ENCODE measurements at regions not wholly inside any gene's neighbourhood (a gene's known extent, or its start where the extent isn't known, plus 50 kb on each side); places are given as distances from the start of the nearest gene placed in this dataset.

GRCh38 chr12:93174048-93174447 lies 203.7 kb upstream of the NUDT4 start:
- TF ChIP-seq ZBTB1 (tag by site-specific recombination; IDR thresholded peaks at IDR 0.05) (no peak), CTCF (tag by site-specific recombination; IDR thresholded peaks at IDR 0.05) (no peak), ZXDB (tag by site-specific recombination; IDR thresholded peaks at IDR 0.05) (no peak), ZNF791 (tag by site-specific recombination; IDR thresholded peaks at IDR 0.05) (no peak), ZBTB20 (tag by site-specific recombination; IDR thresholded peaks at IDR 0.05) (no peak), ZNF473 (tag by site-specific recombination; IDR thresholded peaks at IDR 0.05) (no peak), ZNF324 (tag by site-specific recombination; IDR thresholded peaks at IDR 0.05) (no peak), ZNF580 (tag by site-specific recombination; IDR thresholded peaks at IDR 0.05) (no peak), ZNF19 (tag by site-specific recombination; IDR thresholded peaks at IDR 0.05; ENCODE audit: low read depth) (no peak)
- TF ChIP-seq, protein P1, sequence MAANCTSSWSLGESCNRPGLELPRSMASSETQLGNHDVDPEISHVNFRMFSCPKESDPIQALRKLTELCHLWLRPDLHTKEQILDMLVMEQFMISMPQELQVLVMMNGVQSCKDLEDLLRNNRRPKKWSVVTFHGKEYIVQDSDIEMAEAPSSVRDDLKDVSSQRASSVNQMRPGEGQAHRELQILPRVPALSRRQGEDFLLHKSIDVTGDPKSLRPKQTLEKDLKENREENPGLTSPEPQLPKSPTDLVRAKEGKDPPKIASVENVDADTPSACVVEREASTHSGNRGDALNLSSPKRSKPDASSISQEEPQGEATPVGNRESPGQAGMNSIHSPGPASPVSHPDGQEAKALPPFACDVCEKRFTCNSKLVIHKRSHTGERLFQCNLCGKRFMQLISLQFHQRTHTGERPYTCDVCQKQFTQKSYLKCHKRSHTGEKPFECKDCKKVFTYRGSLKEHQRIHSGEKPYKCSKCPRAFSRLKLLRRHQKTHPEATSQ (tag by site-specific recombination; IDR thresholded peaks at IDR 0.05) = no peak
- TF ChIP-seq, protein P2, sequence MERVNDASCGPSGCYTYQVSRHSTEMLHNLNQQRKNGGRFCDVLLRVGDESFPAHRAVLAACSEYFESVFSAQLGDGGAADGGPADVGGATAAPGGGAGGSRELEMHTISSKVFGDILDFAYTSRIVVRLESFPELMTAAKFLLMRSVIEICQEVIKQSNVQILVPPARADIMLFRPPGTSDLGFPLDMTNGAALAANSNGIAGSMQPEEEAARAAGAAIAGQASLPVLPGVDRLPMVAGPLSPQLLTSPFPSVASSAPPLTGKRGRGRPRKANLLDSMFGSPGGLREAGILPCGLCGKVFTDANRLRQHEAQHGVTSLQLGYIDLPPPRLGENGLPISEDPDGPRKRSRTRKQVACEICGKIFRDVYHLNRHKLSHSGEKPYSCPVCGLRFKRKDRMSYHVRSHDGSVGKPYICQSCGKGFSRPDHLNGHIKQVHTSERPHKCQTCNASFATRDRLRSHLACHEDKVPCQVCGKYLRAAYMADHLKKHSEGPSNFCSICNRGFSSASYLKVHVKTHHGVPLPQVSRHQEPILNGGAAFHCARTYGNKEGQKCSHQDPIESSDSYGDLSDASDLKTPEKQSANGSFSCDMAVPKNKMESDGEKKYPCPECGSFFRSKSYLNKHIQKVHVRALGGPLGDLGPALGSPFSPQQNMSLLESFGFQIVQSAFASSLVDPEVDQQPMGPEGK (tag by site-specific recombination; IDR thresholded peaks at IDR 0.05) = no peak

Measured in HEK293 (cell line).